ENCODE measurements at regions not wholly inside any gene's neighbourhood (a gene's known extent, or its start where the extent isn't known, plus 50 kb on each side); places are given as distances from the start of the nearest gene placed in this dataset.

- Histone ChIP-seq H3K27ac (no peak overlapping the region), H3K4me2 (no peak overlapping the region), H3K9me3 (peaks cover 9% of the 10 kb centered on the region; the same call in 2 of the 3 replicates), H3K4me3 (no peak overlapping the region), H3K4me1 (peaks cover 12% of the 10 kb centered on the region; the same call in 1 of the 3 replicates)
- no peak for TF ChIP-seq ZNF302 (CRISPR knock-in tag; IDR thresholded peaks at IDR 0.05)
- TF ChIP-seq ZC3H11A (IDR thresholded peaks at IDR 0.05): no peak
- no peak for TF ChIP-seq NPAS2 (CRISPR knock-in tag; IDR thresholded peaks at IDR 0.05; ENCODE audit: borderline replicate concordance)
- TF ChIP-seq KDM5A (IDR thresholded peaks at IDR 0.05): no peak
- TF ChIP-seq EHF (CRISPR knock-in tag; IDR thresholded peaks at IDR 0.05): no peak
- TF ChIP-seq TP53 (CRISPR knock-in tag; IDR thresholded peaks at IDR 0.05): no peak
- POLR2A ChIA-PET: no interaction called here
- ATAC-seq (no peak), FAIRE-seq (no peak), DNase-seq (ENCODE audit: low read depth in 1 of 2, low spot score in 1 of 2) (no peak)
- CTCF ChIA-PET: no interaction called here
- 55% methylated on average over 4 of the region's 4 CpGs for WGBS (ENCODE audit: missing lambda C conversion rate)
These were observed 957.9 kb upstream of the PRKX start for GRCh38 chrX:4671344-4671743.

DNA sequence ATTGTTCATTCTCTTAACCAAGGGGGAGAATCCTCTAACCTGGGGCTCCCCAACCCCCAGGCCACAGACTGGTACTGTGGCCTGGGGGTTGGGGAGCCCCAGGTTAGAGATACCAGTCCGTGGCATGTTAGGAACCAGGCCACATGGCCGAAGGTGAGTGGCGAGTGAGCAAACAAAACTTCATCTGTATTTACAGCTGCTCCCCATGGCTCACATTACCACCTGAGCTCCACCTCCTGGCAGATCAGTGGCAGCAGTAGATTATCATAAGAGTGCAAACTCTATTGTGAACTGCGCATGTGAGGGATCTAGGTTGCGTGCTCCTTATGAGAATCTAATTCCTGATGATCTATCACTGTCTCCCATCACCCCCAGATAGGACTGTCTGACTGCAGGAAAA lies 957.2 kb upstream of the PRKX start:
- Histone ChIP-seq H3K4me2 (no peak overlapping the region), H3K27ac (no peak overlapping the region), H3K4me1 (peaks cover 12% of the 10 kb centered on the region; the same call in 1 of the 3 replicates), H3K9me3 (peaks cover 9% of the 10 kb centered on the region; the same call in 2 of the 3 replicates), H3K4me3 (no peak overlapping the region)
- TF ChIP-seq BHLHE40 (IDR thresholded peaks at IDR 0.05; ENCODE audit: low read depth, low read length) (no peak), ZSCAN20 (CRISPR knock-in tag; IDR thresholded peaks at IDR 0.05) (no peak), CBX8 (IDR thresholded peaks at IDR 0.05) (no peak), E2F6 (IDR thresholded peaks at IDR 0.05; ENCODE audit: borderline replicate concordance, low read depth) (no peak), CTCF (IDR thresholded peaks at IDR 0.05) (no peak), MAZ (IDR thresholded peaks at IDR 0.05; ENCODE audit: borderline replicate concordance, low read depth, low read length) (no peak), TP53 (CRISPR knock-in tag; IDR thresholded peaks at IDR 0.05) (no peak)
- TF ChIP-seq, protein P1, sequence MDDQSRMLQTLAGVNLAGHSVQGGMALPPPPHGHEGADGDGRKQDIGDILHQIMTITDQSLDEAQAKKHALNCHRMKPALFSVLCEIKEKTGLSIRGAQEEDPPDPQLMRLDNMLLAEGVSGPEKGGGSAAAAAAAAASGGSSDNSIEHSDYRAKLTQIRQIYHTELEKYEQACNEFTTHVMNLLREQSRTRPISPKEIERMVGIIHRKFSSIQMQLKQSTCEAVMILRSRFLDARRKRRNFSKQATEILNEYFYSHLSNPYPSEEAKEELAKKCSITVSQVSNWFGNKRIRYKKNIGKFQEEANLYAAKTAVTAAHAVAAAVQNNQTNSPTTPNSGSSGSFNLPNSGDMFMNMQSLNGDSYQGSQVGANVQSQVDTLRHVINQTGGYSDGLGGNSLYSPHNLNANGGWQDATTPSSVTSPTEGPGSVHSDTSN (IDR thresholded peaks at IDR 0.05): no peak
- TF ChIP-seq, protein P2, sequence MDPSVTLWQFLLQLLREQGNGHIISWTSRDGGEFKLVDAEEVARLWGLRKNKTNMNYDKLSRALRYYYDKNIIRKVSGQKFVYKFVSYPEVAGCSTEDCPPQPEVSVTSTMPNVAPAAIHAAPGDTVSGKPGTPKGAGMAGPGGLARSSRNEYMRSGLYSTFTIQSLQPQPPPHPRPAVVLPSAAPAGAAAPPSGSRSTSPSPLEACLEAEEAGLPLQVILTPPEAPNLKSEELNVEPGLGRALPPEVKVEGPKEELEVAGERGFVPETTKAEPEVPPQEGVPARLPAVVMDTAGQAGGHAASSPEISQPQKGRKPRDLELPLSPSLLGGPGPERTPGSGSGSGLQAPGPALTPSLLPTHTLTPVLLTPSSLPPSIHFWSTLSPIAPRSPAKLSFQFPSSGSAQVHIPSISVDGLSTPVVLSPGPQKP (IDR thresholded peaks at IDR 0.05; ENCODE audit: low read depth, low read length): no peak
- ATAC-seq (no peak), DNase-seq (ENCODE audit: low read depth in 1 of 2, low spot score in 1 of 2) (no peak), FAIRE-seq (peak; percentile 83)
- POLR2A ChIA-PET: no interaction called here
- 82% methylated on average over 4 of the region's 5 CpGs for WGBS (ENCODE audit: missing lambda C conversion rate)
- CTCF ChIA-PET: no interaction called here

GRCh38 chrX:4668802-4669536 lies 955.5 kb upstream of the PRKX start:
- ChIA-PET CTCF (no interaction called here), POLR2A (no interaction called here)
- peak overlapping the region; percentile 53 for H3K4me2 ChIP-seq
- ATAC-seq (no peak), DNase-seq (ENCODE audit: low read depth in 1 of 2, low spot score in 1 of 2) (peak in 1 of 2 experiments; percentile 26), FAIRE-seq (peak; percentile 92)
- peaks cover 9% of the 10 kb centered on the region; the same call in 2 of the 3 replicates for H3K9me3 ChIP-seq
- H3K4me1 ChIP-seq: peaks cover 12% of the 10 kb centered on the region; the same call in 1 of the 3 replicates
- peak overlapping the region; percentile 72 to 78 for H3K27ac ChIP-seq
- H3K4me3 ChIP-seq: no peak overlapping the region
- 7% methylated on average over 7 of the region's 7 CpGs for WGBS (ENCODE audit: missing lambda C conversion rate)
- TF ChIP-seq HOXB13 (CRISPR knock-in tag; IDR thresholded peaks at IDR 0.05; ENCODE audit: low read depth) (no peak), JUNB (IDR thresholded peaks at IDR 0.05) (peak; percentile 46; the same call in 1 of the 2 replicates), NR3C1 (IDR thresholded peaks at IDR 0.05) (no peak), MAFK (IDR thresholded peaks at IDR 0.05; ENCODE audit: partially characterized antibody) (peak; percentile 84), RFX5 (IDR thresholded peaks at IDR 0.05) (no peak), EP300 (IDR thresholded peaks at IDR 0.05) (peak in 1 of 2 experiments; percentile 25; a peak in 1 of 5 replicates), FOSL2 (IDR thresholded peaks at IDR 0.05) (no peak), FOSL2 (CRISPR knock-in tag; IDR thresholded peaks at IDR 0.05) (peak; percentile 52; the same call in 1 of the 2 replicates), CEBPB (IDR thresholded peaks at IDR 0.05) (0 out of 4 replicates have a peak, but pooled peaks of 1 of the 2 experiments have one; percentile 9), NFE2L2 (conservative IDR thresholded peaks at IDR 0.05; ENCODE audit: low read length) (peak; percentile 32; the same call in 1 of the 2 replicates)
- TF ChIP-seq, protein P3, sequence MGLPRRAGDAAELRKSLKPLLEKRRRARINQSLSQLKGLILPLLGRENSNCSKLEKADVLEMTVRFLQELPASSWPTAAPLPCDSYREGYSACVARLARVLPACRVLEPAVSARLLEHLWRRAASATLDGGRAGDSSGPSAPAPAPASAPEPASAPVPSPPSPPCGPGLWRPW (IDR thresholded peaks at IDR 0.05): peak; percentile 38; the same call in 1 of the 2 replicates

All from A549 (cell line).